OCI-M1 (cell line): ENCODE measurements at regions not wholly inside any gene's neighbourhood (a gene's known extent, or its start where the extent isn't known, plus 50 kb on each side); places are given as distances from the start of the nearest gene placed in this dataset.

ENCODE experiments used
- DNase-seq: peaks from one replicate; lab custom pipeline; 2025; lab: John Stamatoyannopoulos, UW

GRCh38 chr4:185991770-185992169 lies 77.2 kb upstream of the TLR3 start:
- no peak for DNase-seq

GRCh38 chr4:185992585-185992984 lies 76.4 kb upstream of the TLR3 start:
- no peak for DNase-seq

- DNase-seq: no peak
These were observed 75.5 kb upstream of the TLR3 start for GRCh38 chr4:185993328-185993973.

- DNase-seq: no peak
These were observed 74.2 kb upstream of the TLR3 start for GRCh38 chr4:185994750-185995149.

- no peak for DNase-seq
These were observed 73.3 kb upstream of the TLR3 start for GRCh38 chr4:185995665-185996064.

- no peak for DNase-seq
These were observed 71.7 kb upstream of the TLR3 start for GRCh38 chr4:185997296-185997695.

- no peak for DNase-seq
These were observed 70.2 kb upstream of the TLR3 start for GRCh38 chr4:185998791-185999190.

- no peak for DNase-seq
These were observed 69.7 kb upstream of the TLR3 start for GRCh38 chr4:185999207-185999606.

GRCh38 chr4:186002853-186003252 lies 66.1 kb upstream of the TLR3 start:
- DNase-seq: no peak

- DNase-seq: no peak
These were observed 65.2 kb upstream of the TLR3 start for GRCh38 chr4:186003746-186004145.

- no peak for DNase-seq
These were observed 60.9 kb upstream of the TLR3 start for GRCh38 chr4:186008057-186008456.

GRCh38 chr4:186009976-186010375 lies 59.0 kb upstream of the TLR3 start:
- DNase-seq: no peak

GRCh38 chr4:186010821-186011220 lies 58.1 kb upstream of the TLR3 start:
- peak; percentile 36 for DNase-seq

- DNase-seq: no peak
These were observed 56.9 kb upstream of the TLR3 start for GRCh38 chr4:186012071-186012470.

GRCh38 chr4:186013419-186014186 lies 55.4 kb upstream of the TLR3 start:
- DNase-seq: no peak

GRCh38 chr4:186015212-186015817 lies 53.6 kb upstream of the TLR3 start:
- no peak for DNase-seq

GRCh38 chr4:186016796-186017195 lies 52.2 kb upstream of the TLR3 start:
- no peak for DNase-seq

GRCh38 chr4:186017801-186018200 lies 51.2 kb upstream of the TLR3 start:
- DNase-seq: no peak

- DNase-seq: no peak
These were observed 50.7 kb upstream of the TLR3 start for GRCh38 chr4:186018261-186018660.

GRCh38 chr4:186018784-186019183 lies 50.2 kb upstream of the TLR3 start:
- DNase-seq: no peak
